CD14-positive monocyte (primary cell): ENCODE measurements at regions not wholly inside any gene's neighbourhood (a gene's known extent, or its start where the extent isn't known, plus 50 kb on each side); places are given as distances from the start of the nearest gene placed in this dataset.

Experiments
- DNase-seq, 3 donors: peaks; one replicate each; pipeline ENCODE4 v3.0.0-alpha.2; 2011 to 2022
- H2AFZ ChIP-seq: 2 replicates; pipeline ENCODE4 v1.6.0; 2012; ENCODE audit warnings: mild to moderate bottlenecking, low read depth, low read length, inconsistent platforms; ENCODE audit not compliant: insufficient read depth, poor library complexity, severe bottlenecking
- H3K27ac ChIP-seq, 2 donors: 1 replicate in 1 of 2; 2 replicates in 1 of 2; pipeline ENCODE4 v1.5.1; 2012 to 2013; ENCODE audit warnings: low read length in 2 of 2, control low read depth in 1 of 2, inconsistent platforms in 1 of 2, low read depth in 1 of 2, mild to moderate bottlenecking in 1 of 2
- H3K27me3 ChIP-seq, 2 donors: one replicate each; pipeline versions ENCODE4 v1.6.0 to v1.6.1; 2011 to 2013; ENCODE audit warnings: low read length in 2 of 2; ENCODE audit not compliant: control insufficient read depth in 2 of 2, insufficient read depth in 2 of 2
- H3K36me3 ChIP-seq, 2 donors: replicated peaks in 1 of 2; 1 replicate in 1 of 2; 2 replicates in 1 of 2; pipeline versions ENCODE4 v1.5.1 to v1.6.1; 2012 to 2013; ENCODE audit warnings: low read length in 2 of 2, control low read depth in 1 of 2, inconsistent platforms in 1 of 2, mild to moderate bottlenecking in 1 of 2; ENCODE audit not compliant: insufficient read depth in 2 of 2, control insufficient read depth in 1 of 2
- H3K4me1 ChIP-seq, 2 donors: 1 replicate in 1 of 2; 2 replicates in 1 of 2; pipeline versions ENCODE4 v1.5.1 to v1.6.1; 2012 to 2013; ENCODE audit warnings: low read length in 2 of 2, control low read depth in 1 of 2, inconsistent platforms in 1 of 2, mild to moderate bottlenecking in 1 of 2, moderate library complexity in 1 of 2; ENCODE audit not compliant: insufficient read depth in 2 of 2, control insufficient read depth in 1 of 2
- H3K4me2 ChIP-seq: replicated peaks from 2 replicates; pipeline ENCODE3; 2012; ENCODE audit warnings: low read length, moderate library complexity, mild to moderate bottlenecking; ENCODE audit not compliant: poor library complexity, severe bottlenecking; ENCODE audit errors: extremely low read depth
- H3K4me3 ChIP-seq, 3 experiments: fragments of 200-600 bp in 1 of 3; sonication (generic) in 1 of 3; replicated peaks in 1 of 3; 1 replicate in 2 of 3; 2 replicates in 1 of 3; pipeline ENCODE4 v1.5.1; 2011 to 2013; ENCODE audit warnings: low read length in 3 of 3, mild to moderate bottlenecking in 3 of 3, control low read depth in 2 of 3, low read depth in 2 of 3, inconsistent platforms in 1 of 3, moderate library complexity in 1 of 3
- H3K79me2 ChIP-seq: 2 replicates; pipeline ENCODE4 v1.6.0; 2012; ENCODE audit warnings: mild to moderate bottlenecking, control low read depth, inconsistent platforms, low read length, moderate library complexity; ENCODE audit not compliant: insufficient read depth
- H3K9ac ChIP-seq: 2 replicates; pipeline ENCODE4 v1.6.0; 2017; ENCODE audit warnings: low read length, mild to moderate bottlenecking; ENCODE audit not compliant: insufficient read depth, poor library complexity, severe bottlenecking
- H3K9me3 ChIP-seq, 2 donors: replicated peaks in 1 of 2; 1 replicate in 1 of 2; 2 replicates in 1 of 2; pipeline versions ENCODE4 v1.5.1 to v1.6.1; 2012 to 2013; ENCODE audit warnings: low read length in 2 of 2, control low read depth in 1 of 2; ENCODE audit not compliant: control insufficient read depth in 1 of 2, insufficient read depth in 1 of 2
- H4K20me1 ChIP-seq: 2 replicates; pipeline ENCODE4 v1.6.0; 2012; ENCODE audit warnings: mild to moderate bottlenecking, low read length, control low read depth, moderate library complexity; ENCODE audit not compliant: insufficient read depth
- H3K27ac Mint-ChIP-seq, 7 donors: one replicate each; pipeline ENCODE4 v1.8.0; 2020; ENCODE audit warnings: mild to moderate bottlenecking in 7 of 7, mixed read lengths in 7 of 7, moderate library complexity in 6 of 7, inconsistent platforms in 2 of 7
- H3K27me3 Mint-ChIP-seq, 3 donors: one replicate each; pipeline ENCODE4 v1.8.0; 2021 to 2022; ENCODE audit warnings: low read depth in 3 of 3, mild to moderate bottlenecking in 3 of 3, mixed read lengths in 3 of 3, moderate library complexity in 3 of 3, inconsistent platforms in 1 of 3
- H3K36me3 Mint-ChIP-seq, 2 donors: one replicate each; pipeline ENCODE4 v1.8.0; 2020; ENCODE audit warnings: mixed read lengths in 2 of 2, inconsistent platforms in 1 of 2, mild to moderate bottlenecking in 1 of 2
- H3K4me1 Mint-ChIP-seq: one replicate; pipeline ENCODE4 v1.8.0; 2020; ENCODE audit warnings: mild to moderate bottlenecking, mixed read lengths
- H3K4me3 Mint-ChIP-seq, 2 donors: one replicate each; pipeline ENCODE4 v1.8.0; 2020; ENCODE audit warnings: mild to moderate bottlenecking in 2 of 2, mixed read lengths in 2 of 2, moderate library complexity in 1 of 2
- H3K9me3 Mint-ChIP-seq, 7 donors: one replicate each; pipeline ENCODE4 v1.8.0; 2020 to 2022; ENCODE audit warnings: mixed read lengths in 7 of 7, mild to moderate bottlenecking in 6 of 7, moderate library complexity in 6 of 7, inconsistent platforms in 2 of 7
- WGBS: methylation state at CpG from one replicate; pipeline ENCODE4 v1.1.5; 2013; ENCODE audit warnings: missing lambda C conversion rate; ENCODE audit not compliant: insufficient coverage; 5-methylcytosine and 5-hydroxymethylcytosine counted together
- intact Hi-C, 2 donors: fragments of 100-400 bp; cut with micrococcal nuclease; formaldehyde crosslinking; loops; one replicate each; pipeline versions ENCODE4 v1.15.0 to v1.15.1; 2023
- TF ChIP-seq, protein P1 (sequence below): fragments of 200-600 bp; IDR thresholded peaks from one replicate; pipeline ENCODE4 v1.8.0; 2022; ENCODE audit warnings: antibody characterized with exemption, mild to moderate bottlenecking

DNA sequence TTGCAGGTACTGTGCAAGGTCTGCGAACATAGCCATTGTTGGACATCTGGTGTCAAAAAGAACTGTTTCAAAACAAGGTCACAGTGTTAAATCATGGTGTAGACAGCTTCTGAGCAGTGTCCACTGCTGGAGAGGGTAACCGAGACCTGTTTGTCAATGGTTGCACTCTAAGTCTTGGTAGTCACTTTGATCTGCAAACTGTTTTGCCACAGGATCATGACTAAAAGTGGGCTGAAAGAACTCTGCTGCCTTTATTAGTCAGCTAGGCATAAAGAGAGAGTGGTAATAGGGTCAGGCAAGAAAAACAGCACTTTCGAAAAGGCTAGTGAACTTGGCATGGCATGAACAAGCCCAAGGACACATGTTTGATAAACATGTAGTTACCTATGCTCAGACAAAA is 552.3 kb upstream of the CITED2 start:
- Histone ChIP-seq H3K36me3 (no peaks in the 10 kb centered on the region), H2AFZ (peak overlapping the region; percentile 25), H3K27ac (no peak overlapping the region), H3K4me3 (no peak overlapping the region), H3K4me1 (peaks cover 0 to 2% of the 10 kb centered on the region in 2 donors), H4K20me1 (no peaks in the 10 kb centered on the region), H3K9ac (no peak overlapping the region), H3K79me2 (no peaks in the 10 kb centered on the region), H3K9me3 (no peaks in the 10 kb centered on the region), H3K27me3 (no peaks in the 10 kb centered on the region), H3K4me2 (no peak overlapping the region)
- H3K36me3 Mint-ChIP-seq = no peaks in the 10 kb centered on the region
- H3K27me3 Mint-ChIP-seq = no peaks in the 10 kb centered on the region
- peaks cover 0 to 2% (median 0%) of the 10 kb centered on the region in 7 donors for H3K9me3 Mint-ChIP-seq
- H3K27ac Mint-ChIP-seq = no peak overlapping the region
- peaks cover 19% of the 10 kb centered on the region for H3K4me1 Mint-ChIP-seq
- intact Hi-C loops = loop anchor here in 1 of 2 donors (10.0 kb wide), 3 partner anchors 82 to 552 kb away; partner anchors contain the start of gene CITED2
- TF ChIP-seq, protein P1, sequence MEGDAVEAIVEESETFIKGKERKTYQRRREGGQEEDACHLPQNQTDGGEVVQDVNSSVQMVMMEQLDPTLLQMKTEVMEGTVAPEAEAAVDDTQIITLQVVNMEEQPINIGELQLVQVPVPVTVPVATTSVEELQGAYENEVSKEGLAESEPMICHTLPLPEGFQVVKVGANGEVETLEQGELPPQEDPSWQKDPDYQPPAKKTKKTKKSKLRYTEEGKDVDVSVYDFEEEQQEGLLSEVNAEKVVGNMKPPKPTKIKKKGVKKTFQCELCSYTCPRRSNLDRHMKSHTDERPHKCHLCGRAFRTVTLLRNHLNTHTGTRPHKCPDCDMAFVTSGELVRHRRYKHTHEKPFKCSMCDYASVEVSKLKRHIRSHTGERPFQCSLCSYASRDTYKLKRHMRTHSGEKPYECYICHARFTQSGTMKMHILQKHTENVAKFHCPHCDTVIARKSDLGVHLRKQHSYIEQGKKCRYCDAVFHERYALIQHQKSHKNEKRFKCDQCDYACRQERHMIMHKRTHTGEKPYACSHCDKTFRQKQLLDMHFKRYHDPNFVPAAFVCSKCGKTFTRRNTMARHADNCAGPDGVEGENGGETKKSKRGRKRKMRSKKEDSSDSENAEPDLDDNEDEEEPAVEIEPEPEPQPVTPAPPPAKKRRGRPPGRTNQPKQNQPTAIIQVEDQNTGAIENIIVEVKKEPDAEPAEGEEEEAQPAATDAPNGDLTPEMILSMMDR = no peak
- 96% methylated on average over 2 of the region's 3 CpGs for WGBS
- no peak overlapping the region for H3K4me3 Mint-ChIP-seq
- DNase-seq = no peak

DNA sequence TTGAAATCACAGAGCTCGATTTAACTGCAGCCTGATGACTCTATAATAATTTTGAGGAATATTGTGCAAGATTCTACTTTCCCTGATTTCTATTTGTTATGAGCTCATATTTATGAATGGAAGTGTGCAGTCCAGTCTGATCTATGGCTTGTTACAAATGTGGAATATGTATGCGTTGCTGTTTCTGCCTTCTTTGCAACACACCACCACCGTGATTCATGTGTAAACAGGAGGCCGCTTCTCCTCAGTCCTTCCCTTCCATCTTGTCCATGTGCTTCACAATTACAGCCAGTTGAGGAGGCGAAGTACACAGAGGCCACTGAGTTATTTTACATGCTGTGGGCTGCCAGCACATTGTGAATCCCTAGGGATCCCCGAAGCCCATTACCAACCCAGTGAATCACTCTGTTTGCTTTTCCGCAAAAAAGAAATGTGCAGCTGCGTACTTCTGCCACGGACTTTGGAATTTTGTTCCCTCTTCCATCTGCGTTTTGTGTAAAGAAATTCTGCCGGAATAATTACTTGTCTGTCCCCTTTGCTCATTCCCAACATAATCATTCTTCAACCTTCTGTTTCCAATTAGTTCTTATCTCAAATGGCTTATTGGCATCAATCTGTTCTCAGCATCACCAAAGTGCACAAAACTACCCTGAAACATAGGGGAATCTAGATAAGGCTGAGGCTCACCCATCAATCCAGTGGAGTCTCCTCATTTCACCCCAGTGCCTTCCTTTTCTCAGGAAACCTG is 551.6 kb upstream of the CITED2 start:
- DNase-seq = peak in 1 of 3 donors; percentile 38
- Histone ChIP-seq H3K36me3 (no peaks in the 10 kb centered on the region), H3K4me2 (no peak overlapping the region), H3K4me3 (no peak overlapping the region), H4K20me1 (no peaks in the 10 kb centered on the region), H3K79me2 (no peaks in the 10 kb centered on the region), H3K4me1 (peaks cover 4 to 5% of the 10 kb centered on the region in 2 donors), H2AFZ (no peak overlapping the region), H3K9ac (no peak overlapping the region), H3K27ac (no peak overlapping the region), H3K9me3 (no peaks in the 10 kb centered on the region), H3K27me3 (no peaks in the 10 kb centered on the region)
- no peak overlapping the region for H3K27ac Mint-ChIP-seq
- H3K4me1 Mint-ChIP-seq = peaks cover 23% of the 10 kb centered on the region
- TF ChIP-seq, protein P1 = no peak
- intact Hi-C loops = loop anchor here in 1 of 2 donors (10.0 kb wide), 3 partner anchors 81 to 551 kb away; partner anchors contain the start of gene CITED2
- H3K36me3 Mint-ChIP-seq = no peaks in the 10 kb centered on the region
- peaks cover 0 to 2% (median 0%) of the 10 kb centered on the region in 7 donors for H3K9me3 Mint-ChIP-seq
- WGBS = 94% methylated on average over 9 of the region's 11 CpGs
- H3K4me3 Mint-ChIP-seq = no peak overlapping the region
- no peaks in the 10 kb centered on the region for H3K27me3 Mint-ChIP-seq
